ENCODE measurements at regions not wholly inside any gene's neighbourhood (a gene's known extent, or its start where the extent isn't known, plus 50 kb on each side); places are given as distances from the start of the nearest gene placed in this dataset.

DNA sequence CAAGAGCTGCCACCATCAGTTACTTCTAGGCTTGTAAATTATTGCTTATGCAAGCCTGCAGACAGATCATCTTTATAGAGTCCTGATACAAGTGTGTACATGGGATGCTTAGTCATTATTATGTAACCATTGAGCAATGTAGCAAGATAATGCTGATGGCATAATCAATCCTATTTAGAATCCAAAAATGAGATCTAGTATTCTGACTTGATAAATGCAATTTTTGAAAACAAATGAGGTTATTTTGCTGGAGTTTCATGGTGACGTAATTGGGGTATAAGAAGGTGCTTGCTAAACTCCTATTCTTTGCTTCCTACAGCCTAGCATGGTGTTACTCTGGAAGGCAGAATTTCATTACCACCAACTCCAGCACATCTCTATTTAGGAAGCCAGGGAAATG lies 801.7 kb upstream of the PRMT6 start:
- no peak for TF ChIP-seq CTCF (IDR thresholded peaks at IDR 0.05; ENCODE audit: low read depth, low read length)
- DNase-seq (ENCODE audit: extremely low read depth, low read depth) = no peak

GRCh38 chr1:106266786-106267185 lies 789.7 kb upstream of the PRMT6 start:
- DNase-seq (ENCODE audit: extremely low read depth, low read depth) = no peak
- TF ChIP-seq CTCF (IDR thresholded peaks at IDR 0.05; ENCODE audit: low read depth, low read length) = no peak

GRCh38 chr1:106268070-106268469 lies 788.4 kb upstream of the PRMT6 start:
- no peak for TF ChIP-seq CTCF (IDR thresholded peaks at IDR 0.05; ENCODE audit: low read depth, low read length)
- DNase-seq (ENCODE audit: extremely low read depth, low read depth) = no peak

GRCh38 chr1:106276871-106277270 lies 779.6 kb upstream of the PRMT6 start:
- no peak for TF ChIP-seq CTCF (IDR thresholded peaks at IDR 0.05; ENCODE audit: low read depth, low read length)
- DNase-seq (ENCODE audit: extremely low read depth, low read depth) = no peak

- DNase-seq (ENCODE audit: extremely low read depth, low read depth) = no peak
- TF ChIP-seq CTCF (IDR thresholded peaks at IDR 0.05; ENCODE audit: low read depth, low read length) = no peak
These were observed 778.7 kb upstream of the PRMT6 start for GRCh38 chr1:106277786-106278185.

DNA sequence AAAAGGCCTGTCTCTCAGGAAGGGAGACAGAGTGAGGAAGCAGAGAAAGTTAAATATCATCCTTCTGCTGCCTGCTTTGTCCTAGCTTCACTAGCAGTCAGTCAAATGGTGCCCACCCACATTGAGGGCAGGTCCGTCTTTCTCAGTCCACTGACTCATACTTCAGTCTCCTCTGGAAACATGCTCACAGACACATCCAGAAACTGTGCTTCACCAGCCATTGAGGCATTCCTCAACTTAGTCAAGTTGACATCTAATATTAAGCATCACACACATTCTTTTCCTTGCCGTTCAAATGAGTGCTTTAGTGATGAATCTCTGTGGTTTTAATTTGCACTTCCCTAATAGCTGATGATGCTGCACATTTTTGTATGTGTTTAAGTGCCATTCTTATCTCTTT lies 777.8 kb upstream of the PRMT6 start:
- DNase-seq (ENCODE audit: extremely low read depth, low read depth) = no peak
- no peak for TF ChIP-seq CTCF (IDR thresholded peaks at IDR 0.05; ENCODE audit: low read depth, low read length)

GRCh38 chr1:106289265-106289928 lies 767.1 kb upstream of the PRMT6 start:
- no peak for TF ChIP-seq CTCF (IDR thresholded peaks at IDR 0.05; ENCODE audit: low read depth, low read length)
- DNase-seq (ENCODE audit: extremely low read depth, low read depth) = no peak
